ENCODE measurements at regions not wholly inside any gene's neighbourhood (a gene's known extent, or its start where the extent isn't known, plus 50 kb on each side); places are given as distances from the start of the nearest gene placed in this dataset.

GRCh38 chr15:46297766-46298165 lies 662.9 kb downstream of the SQOR start:
- Mint-ChIP-seq H3K27me3 (peaks cover 8% of the 10 kb centered on the region), H3K9me3 (no peaks in the 10 kb centered on the region), H3K4me3 (no peak overlapping the region), H3K4me1 (no peaks in the 10 kb centered on the region), H3K36me3 (no peaks in the 10 kb centered on the region), H3K27ac (no peak overlapping the region)

GRCh38 chr15:46300716-46301115 lies 665.9 kb downstream of the SQOR start:
- Mint-ChIP-seq H3K4me3 (no peak overlapping the region), H3K27me3 (peaks cover 8% of the 10 kb centered on the region), H3K9me3 (no peaks in the 10 kb centered on the region), H3K27ac (no peak overlapping the region), H3K36me3 (no peaks in the 10 kb centered on the region), H3K4me1 (no peaks in the 10 kb centered on the region)

GRCh38 chr15:46301291-46301690 lies 666.5 kb downstream of the SQOR start:
- H3K9me3 Mint-ChIP-seq: no peaks in the 10 kb centered on the region
- H3K4me1 Mint-ChIP-seq: no peaks in the 10 kb centered on the region
- H3K27me3 Mint-ChIP-seq: peaks cover 7% of the 10 kb centered on the region
- H3K4me3 Mint-ChIP-seq: no peak overlapping the region
- no peak overlapping the region for H3K27ac Mint-ChIP-seq
- H3K36me3 Mint-ChIP-seq: no peaks in the 10 kb centered on the region

- no peaks in the 10 kb centered on the region for H3K4me1 Mint-ChIP-seq
- no peaks in the 10 kb centered on the region for H3K36me3 Mint-ChIP-seq
- H3K4me3 Mint-ChIP-seq: no peak overlapping the region
- H3K27me3 Mint-ChIP-seq: peaks cover 7% of the 10 kb centered on the region
- no peaks in the 10 kb centered on the region for H3K9me3 Mint-ChIP-seq
- H3K27ac Mint-ChIP-seq: no peak overlapping the region
Measured at GRCh38 chr15:46301826-46302225, 667.0 kb downstream of the SQOR start.

GRCh38 chr15:46304321-46304720 lies 669.5 kb downstream of the SQOR start:
- H3K27me3 Mint-ChIP-seq: peaks cover 5% of the 10 kb centered on the region
- no peaks in the 10 kb centered on the region for H3K9me3 Mint-ChIP-seq
- H3K4me3 Mint-ChIP-seq: no peak overlapping the region
- no peaks in the 10 kb centered on the region for H3K4me1 Mint-ChIP-seq
- no peaks in the 10 kb centered on the region for H3K36me3 Mint-ChIP-seq
- H3K27ac Mint-ChIP-seq: no peak overlapping the region

- H3K4me3 Mint-ChIP-seq: no peak overlapping the region
- H3K4me1 Mint-ChIP-seq: no peaks in the 10 kb centered on the region
- H3K9me3 Mint-ChIP-seq: no peaks in the 10 kb centered on the region
- H3K36me3 Mint-ChIP-seq: no peaks in the 10 kb centered on the region
- no peak overlapping the region for H3K27ac Mint-ChIP-seq
- H3K27me3 Mint-ChIP-seq: peaks cover 3% of the 10 kb centered on the region
Measured at GRCh38 chr15:46307746-46308145, 672.9 kb downstream of the SQOR start.

- no peak overlapping the region for H3K4me3 Mint-ChIP-seq
- H3K27ac Mint-ChIP-seq: no peak overlapping the region
- no peaks in the 10 kb centered on the region for H3K9me3 Mint-ChIP-seq
- H3K4me1 Mint-ChIP-seq: no peaks in the 10 kb centered on the region
- no peaks in the 10 kb centered on the region for H3K36me3 Mint-ChIP-seq
- H3K27me3 Mint-ChIP-seq: no peaks in the 10 kb centered on the region
Measured at GRCh38 chr15:46309914-46310313, 675.1 kb downstream of the SQOR start.

- no peak overlapping the region for H3K27ac Mint-ChIP-seq
- H3K4me3 Mint-ChIP-seq: no peak overlapping the region
- no peaks in the 10 kb centered on the region for H3K4me1 Mint-ChIP-seq
- no peaks in the 10 kb centered on the region for H3K9me3 Mint-ChIP-seq
- no peaks in the 10 kb centered on the region for H3K36me3 Mint-ChIP-seq
- H3K27me3 Mint-ChIP-seq: no peaks in the 10 kb centered on the region
Measured at GRCh38 chr15:46312133-46312740, 677.4 kb downstream of the SQOR start.

GRCh38 chr15:46315434-46315833 lies 680.6 kb downstream of the SQOR start:
- no peaks in the 10 kb centered on the region for H3K4me1 Mint-ChIP-seq
- no peaks in the 10 kb centered on the region for H3K36me3 Mint-ChIP-seq
- H3K4me3 Mint-ChIP-seq: no peak overlapping the region
- peaks cover 2% of the 10 kb centered on the region for H3K27me3 Mint-ChIP-seq
- no peak overlapping the region for H3K27ac Mint-ChIP-seq
- no peaks in the 10 kb centered on the region for H3K9me3 Mint-ChIP-seq

GRCh38 chr15:46316024-46316423 lies 681.2 kb downstream of the SQOR start:
- no peak overlapping the region for H3K4me3 Mint-ChIP-seq
- H3K36me3 Mint-ChIP-seq: no peaks in the 10 kb centered on the region
- H3K27ac Mint-ChIP-seq: no peak overlapping the region
- no peaks in the 10 kb centered on the region for H3K9me3 Mint-ChIP-seq
- peaks cover 6% of the 10 kb centered on the region for H3K27me3 Mint-ChIP-seq
- H3K4me1 Mint-ChIP-seq: no peaks in the 10 kb centered on the region

- no peak overlapping the region for H3K4me3 Mint-ChIP-seq
- no peaks in the 10 kb centered on the region for H3K36me3 Mint-ChIP-seq
- H3K27me3 Mint-ChIP-seq: peaks cover 6% of the 10 kb centered on the region
- H3K27ac Mint-ChIP-seq: no peak overlapping the region
- no peaks in the 10 kb centered on the region for H3K4me1 Mint-ChIP-seq
- no peaks in the 10 kb centered on the region for H3K9me3 Mint-ChIP-seq
Measured at GRCh38 chr15:46317029-46317428, 682.2 kb downstream of the SQOR start.

- H3K4me1 Mint-ChIP-seq: no peaks in the 10 kb centered on the region
- no peaks in the 10 kb centered on the region for H3K36me3 Mint-ChIP-seq
- H3K27me3 Mint-ChIP-seq: peaks cover 6% of the 10 kb centered on the region
- H3K4me3 Mint-ChIP-seq: no peak overlapping the region
- H3K27ac Mint-ChIP-seq: no peak overlapping the region
- no peaks in the 10 kb centered on the region for H3K9me3 Mint-ChIP-seq
Measured at GRCh38 chr15:46322753-46323152, 687.9 kb downstream of the SQOR start.

- no peak overlapping the region for H3K27ac Mint-ChIP-seq
- no peaks in the 10 kb centered on the region for H3K27me3 Mint-ChIP-seq
- no peak overlapping the region for H3K4me3 Mint-ChIP-seq
- H3K36me3 Mint-ChIP-seq: no peaks in the 10 kb centered on the region
- H3K4me1 Mint-ChIP-seq: no peaks in the 10 kb centered on the region
- no peaks in the 10 kb centered on the region for H3K9me3 Mint-ChIP-seq
Measured at GRCh38 chr15:46326173-46326572, 691.3 kb downstream of the SQOR start.

GRCh38 chr15:46328821-46329220 lies 694.0 kb downstream of the SQOR start:
- H3K27me3 Mint-ChIP-seq: no peaks in the 10 kb centered on the region
- no peaks in the 10 kb centered on the region for H3K9me3 Mint-ChIP-seq
- no peaks in the 10 kb centered on the region for H3K4me1 Mint-ChIP-seq
- no peak overlapping the region for H3K27ac Mint-ChIP-seq
- no peaks in the 10 kb centered on the region for H3K36me3 Mint-ChIP-seq
- H3K4me3 Mint-ChIP-seq: no peak overlapping the region

- Mint-ChIP-seq H3K27ac (no peak overlapping the region), H3K4me1 (no peaks in the 10 kb centered on the region), H3K36me3 (no peaks in the 10 kb centered on the region), H3K4me3 (no peak overlapping the region), H3K9me3 (no peaks in the 10 kb centered on the region), H3K27me3 (no peaks in the 10 kb centered on the region)
Measured at GRCh38 chr15:46329876-46330275, 695.0 kb downstream of the SQOR start.

- Mint-ChIP-seq H3K27me3 (no peaks in the 10 kb centered on the region), H3K4me3 (no peak overlapping the region), H3K36me3 (no peaks in the 10 kb centered on the region), H3K4me1 (no peaks in the 10 kb centered on the region), H3K9me3 (peaks cover under 1% of the 10 kb centered on the region), H3K27ac (no peak overlapping the region)
Measured at GRCh38 chr15:46331546-46331945, 696.7 kb downstream of the SQOR start.

GRCh38 chr15:46343196-46343935 lies 708.5 kb downstream of the SQOR start:
- Mint-ChIP-seq H3K9me3 (no peaks in the 10 kb centered on the region), H3K36me3 (no peaks in the 10 kb centered on the region), H3K4me1 (no peaks in the 10 kb centered on the region), H3K27ac (no peak overlapping the region), H3K4me3 (no peak overlapping the region), H3K27me3 (no peaks in the 10 kb centered on the region)
